ENCODE measurements at regions not wholly inside any gene's neighbourhood (a gene's known extent, or its start where the extent isn't known, plus 50 kb on each side); places are given as distances from the start of the nearest gene placed in this dataset.

GRCh38 chr3:82618594-82618993 lies 857.1 kb upstream of the GBE1 start:
- intact Hi-C loops (cut with DNase I): no loop called here
- TF ChIP-seq POLR2A (IDR thresholded peaks at IDR 0.05) (no peak), CTCF (IDR thresholded peaks at IDR 0.05) (no peak)

GRCh38 chr3:82610236-82610635 lies 848.8 kb upstream of the GBE1 start:
- TF ChIP-seq CTCF (IDR thresholded peaks at IDR 0.05) (no peak), POLR2A (IDR thresholded peaks at IDR 0.05) (no peak)
- H3K4me3 ChIP-seq: no peak overlapping the region
- intact Hi-C loops (cut with DNase I): no loop called here
- WGBS, 4 donors: 50 to 65% (median 55%) methylated on average over 1 of the region's 1 CpG
- H3K36me3 ChIP-seq (replicated peaks in 1 of 2): no peaks in the 10 kb centered on the region
- H3K4me1 ChIP-seq (replicated peaks in 1 of 2): no peaks in the 10 kb centered on the region
- H3K27ac ChIP-seq: no peak overlapping the region
- H3K9me3 ChIP-seq (replicated peaks in 1 of 3): no peaks in the 10 kb centered on the region
- no peak for DNase-seq
- no peaks in the 10 kb centered on the region for H3K27me3 ChIP-seq

More at GRCh38 chr3:82618594-82618993, 857.1 kb upstream of the GBE1 start:
- H3K4me1 ChIP-seq (replicated peaks in 1 of 2): no peaks in the 10 kb centered on the region
- no peaks in the 10 kb centered on the region for H3K9me3 ChIP-seq (replicated peaks in 1 of 3)
- H3K36me3 ChIP-seq (replicated peaks in 1 of 2): no peaks in the 10 kb centered on the region
- H3K27me3 ChIP-seq: no peaks in the 10 kb centered on the region
- H3K27ac ChIP-seq: no peak overlapping the region
- DNase-seq: no peak
- no peak overlapping the region for H3K4me3 ChIP-seq

GRCh38 chr3:82607391-82607790 lies 845.9 kb upstream of the GBE1 start:
- no peaks in the 10 kb centered on the region for H3K27me3 ChIP-seq
- 60 to 79% (median 68%) methylated on average over 1 of the region's 1 CpG for WGBS, 4 donors
- H3K9me3 ChIP-seq (replicated peaks in 1 of 3): no peaks in the 10 kb centered on the region
- intact Hi-C loops (cut with DNase I): no loop called here
- no peak for TF ChIP-seq POLR2A (IDR thresholded peaks at IDR 0.05)
- TF ChIP-seq CTCF (IDR thresholded peaks at IDR 0.05): no peak
- H3K36me3 ChIP-seq (replicated peaks in 1 of 2): no peaks in the 10 kb centered on the region
- no peaks in the 10 kb centered on the region for H3K4me1 ChIP-seq (replicated peaks in 1 of 2)
- no peak for DNase-seq
- no peak overlapping the region for H3K4me3 ChIP-seq
- H3K27ac ChIP-seq: no peak overlapping the region

GRCh38 chr3:82596805-82597204 lies 835.4 kb upstream of the GBE1 start:
- Histone ChIP-seq H3K27me3 (no peaks in the 10 kb centered on the region), H3K4me3 (no peak overlapping the region), H3K4me1 (replicated peaks in 1 of 2) (no peaks in the 10 kb centered on the region), H3K36me3 (replicated peaks in 1 of 2) (no peaks in the 10 kb centered on the region), H3K9me3 (replicated peaks in 1 of 3) (no peaks in the 10 kb centered on the region), H3K27ac (no peak overlapping the region)
- intact Hi-C loops (cut with DNase I): no loop called here
- no peak for DNase-seq
- TF ChIP-seq CTCF (IDR thresholded peaks at IDR 0.05) (no peak), POLR2A (IDR thresholded peaks at IDR 0.05) (no peak)
- WGBS, 4 donors: 70 to 80% (median 75%) methylated on average over 1 of the region's 1 CpG
